ENCODE measurements at regions not wholly inside any gene's neighbourhood (a gene's known extent, or its start where the extent isn't known, plus 50 kb on each side); places are given as distances from the start of the nearest gene placed in this dataset.

GRCh38 chr2:207260021-207260420 lies 94.3 kb upstream of the KLF7 start:
- no peak for TF ChIP-seq CTCF (IDR thresholded peaks at IDR 0.05; ENCODE audit: low read depth, low read length)
- no peak for TF ChIP-seq EZH2phosphoT487 (IDR thresholded peaks at IDR 0.05; ENCODE audit: low read depth)

Measured in OCI-LY3 (cell line).